Lower lobe of right lung (tissue), 2 donors: ENCODE measurements at regions not wholly inside any gene's neighbourhood (a gene's known extent, or its start where the extent isn't known, plus 50 kb on each side); places are given as distances from the start of the nearest gene placed in this dataset.

Experiments
- ATAC-seq, 2 donors: fragments of 200-7000 bp; cut with Tn5 transposase; one replicate each; pipeline ENCODE4 v1.9.1; 2020 to 2022; ENCODE audit warnings: mild to moderate bottlenecking in 2 of 2, moderate library complexity in 2 of 2
- DNase-seq: peaks from one replicate; pipeline ENCODE4 v3.0.0-alpha.2; 2020
- H3K27ac ChIP-seq: fragments of 200-600 bp; one replicate; pipeline ENCODE4 v1.8.0; 2022
- H3K27me3 ChIP-seq: fragments of 200-600 bp; one replicate; pipeline ENCODE4 v1.8.0; 2022; ENCODE audit warnings: low read depth
- H3K36me3 ChIP-seq: fragments of 200-600 bp; one replicate; pipeline ENCODE4 v1.8.0; 2022; ENCODE audit warnings: mild to moderate bottlenecking
- H3K4me1 ChIP-seq: fragments of 200-600 bp; one replicate; pipeline ENCODE4 v1.8.0; 2022
- H3K4me3 ChIP-seq: fragments of 200-600 bp; one replicate; pipeline ENCODE4 v1.8.0; 2022; ENCODE audit warnings: mild to moderate bottlenecking
- H3K9me3 ChIP-seq: fragments of 200-600 bp; one replicate; pipeline ENCODE4 v1.8.0; 2022
- intact Hi-C: fragments of 100-400 bp; cut with DNase I; formaldehyde crosslinking; loops from one replicate; pipeline ENCODE4 v1.11.0; 2022
- TF ChIP-seq, protein P1 (sequence below): fragments of 200-600 bp; IDR thresholded peaks from one replicate; pipeline ENCODE4 v1.8.0; 2022; ENCODE audit warnings: antibody characterized with exemption, mild to moderate bottlenecking
- donor health status: DM: no; HTN: yes; CAD: no; lungs with severe emphysema.

DNA sequence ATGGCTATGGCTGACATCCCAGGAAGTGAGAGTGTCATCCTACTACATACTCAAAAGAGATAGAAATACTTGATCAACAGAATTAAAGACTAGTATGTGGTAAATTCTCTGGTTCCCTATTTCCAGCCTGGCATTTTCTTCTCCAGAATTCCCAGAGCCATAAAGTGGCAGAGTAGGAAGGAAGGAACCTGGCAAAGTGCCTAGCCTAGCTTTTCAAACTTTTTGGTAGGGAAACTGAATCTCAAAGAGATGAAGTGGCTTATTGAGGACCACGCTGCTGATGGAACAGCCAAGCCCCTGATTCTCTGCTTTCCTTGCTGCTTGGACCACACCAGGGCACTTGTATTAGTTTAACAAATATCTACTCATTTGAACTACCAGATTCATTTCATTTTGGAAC lies 312.4 kb upstream of the RORA start:
- DNase-seq (no peak), ATAC-seq (no peak)
- Histone ChIP-seq H3K36me3 (no peaks in the 10 kb centered on the region), H3K27ac (no peak overlapping the region), H3K4me3 (no peak overlapping the region), H3K4me1 (no peaks in the 10 kb centered on the region), H3K9me3 (no peaks in the 10 kb centered on the region), H3K27me3 (no peaks in the 10 kb centered on the region)
- intact Hi-C loops, result no loop called here
- TF ChIP-seq, protein P1, sequence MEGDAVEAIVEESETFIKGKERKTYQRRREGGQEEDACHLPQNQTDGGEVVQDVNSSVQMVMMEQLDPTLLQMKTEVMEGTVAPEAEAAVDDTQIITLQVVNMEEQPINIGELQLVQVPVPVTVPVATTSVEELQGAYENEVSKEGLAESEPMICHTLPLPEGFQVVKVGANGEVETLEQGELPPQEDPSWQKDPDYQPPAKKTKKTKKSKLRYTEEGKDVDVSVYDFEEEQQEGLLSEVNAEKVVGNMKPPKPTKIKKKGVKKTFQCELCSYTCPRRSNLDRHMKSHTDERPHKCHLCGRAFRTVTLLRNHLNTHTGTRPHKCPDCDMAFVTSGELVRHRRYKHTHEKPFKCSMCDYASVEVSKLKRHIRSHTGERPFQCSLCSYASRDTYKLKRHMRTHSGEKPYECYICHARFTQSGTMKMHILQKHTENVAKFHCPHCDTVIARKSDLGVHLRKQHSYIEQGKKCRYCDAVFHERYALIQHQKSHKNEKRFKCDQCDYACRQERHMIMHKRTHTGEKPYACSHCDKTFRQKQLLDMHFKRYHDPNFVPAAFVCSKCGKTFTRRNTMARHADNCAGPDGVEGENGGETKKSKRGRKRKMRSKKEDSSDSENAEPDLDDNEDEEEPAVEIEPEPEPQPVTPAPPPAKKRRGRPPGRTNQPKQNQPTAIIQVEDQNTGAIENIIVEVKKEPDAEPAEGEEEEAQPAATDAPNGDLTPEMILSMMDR, result no peak

DNA sequence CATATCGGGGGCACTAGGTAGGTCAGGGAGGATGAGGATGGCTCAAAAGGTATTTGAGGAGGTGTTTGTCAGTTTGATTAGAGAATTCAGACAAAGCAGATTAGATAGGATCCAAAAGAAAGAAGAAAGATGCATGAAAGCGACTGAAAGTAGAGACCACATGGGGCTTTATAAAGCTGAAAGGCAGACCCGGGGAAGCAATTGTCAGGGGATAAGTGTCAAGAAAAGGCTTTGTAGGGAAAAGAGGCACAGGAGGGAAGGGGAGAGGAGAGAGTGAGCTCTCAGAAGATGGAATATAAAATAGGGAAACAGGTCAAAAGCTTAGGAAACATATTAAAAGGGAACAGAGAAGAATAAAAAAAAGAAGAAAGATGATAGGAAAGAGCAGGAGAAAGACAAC lies 308.2 kb upstream of the RORA start:
- no peaks in the 10 kb centered on the region for H3K9me3 ChIP-seq
- no peak overlapping the region for H3K27ac ChIP-seq
- no peak for ATAC-seq
- no peaks in the 10 kb centered on the region for H3K27me3 ChIP-seq
- intact Hi-C loops, result no loop called here
- H3K36me3 ChIP-seq, result no peaks in the 10 kb centered on the region
- TF ChIP-seq, protein P1, result no peak
- no peak overlapping the region for H3K4me3 ChIP-seq
- H3K4me1 ChIP-seq, result no peaks in the 10 kb centered on the region
- no peak for DNase-seq

DNA sequence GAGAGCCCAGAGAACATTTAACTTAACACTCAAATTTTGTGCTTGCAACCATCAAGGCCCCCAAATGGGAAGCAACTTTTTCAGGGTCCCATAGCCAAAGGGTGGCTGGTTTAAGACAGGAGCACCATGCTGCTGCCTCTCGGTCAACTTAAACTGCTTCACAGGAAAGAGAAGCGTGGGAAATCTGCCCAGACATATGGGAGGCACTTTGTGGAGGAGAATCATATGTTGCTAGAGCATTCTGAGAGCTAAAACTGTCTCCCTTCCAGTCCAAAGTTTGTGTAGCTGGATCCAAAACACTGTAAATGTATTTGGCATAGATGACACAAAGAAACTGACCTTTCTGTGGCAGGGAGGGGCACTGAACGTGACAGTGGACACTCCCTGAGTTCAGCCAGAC lies 305.9 kb upstream of the RORA start:
- no peaks in the 10 kb centered on the region for H3K36me3 ChIP-seq
- no peaks in the 10 kb centered on the region for H3K4me1 ChIP-seq
- no peak overlapping the region for H3K27ac ChIP-seq
- TF ChIP-seq, protein P1, result no peak
- H3K9me3 ChIP-seq, result no peaks in the 10 kb centered on the region
- ATAC-seq, result no peak
- intact Hi-C loops, result no loop called here
- DNase-seq, result no peak
- H3K27me3 ChIP-seq, result no peaks in the 10 kb centered on the region
- no peak overlapping the region for H3K4me3 ChIP-seq

DNA sequence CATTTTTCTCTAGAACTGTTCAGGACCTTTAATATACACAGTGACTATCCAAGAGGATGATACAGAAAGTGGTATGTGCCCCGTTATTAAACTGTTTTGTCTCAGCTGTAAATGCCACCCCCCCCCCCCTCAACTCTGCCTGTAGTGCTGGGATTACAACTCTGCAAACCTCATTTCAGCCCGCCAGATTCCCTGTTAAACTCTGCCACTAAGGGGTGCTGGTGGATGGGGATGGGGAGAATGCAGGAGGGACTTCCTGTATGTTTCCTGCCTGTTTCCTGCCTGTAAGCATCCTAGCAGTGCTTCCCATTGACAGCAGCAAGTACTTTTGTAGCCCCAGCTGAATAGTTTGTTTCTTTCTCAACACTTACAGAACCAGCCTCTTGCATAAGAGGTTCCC lies 301.7 kb upstream of the RORA start:
- no peaks in the 10 kb centered on the region for H3K4me1 ChIP-seq
- no peaks in the 10 kb centered on the region for H3K36me3 ChIP-seq
- peaks cover 3% of the 10 kb centered on the region for H3K27me3 ChIP-seq
- intact Hi-C loops, result no loop called here
- H3K27ac ChIP-seq, result no peak overlapping the region
- H3K9me3 ChIP-seq, result no peaks in the 10 kb centered on the region
- no peak for DNase-seq
- H3K4me3 ChIP-seq, result no peak overlapping the region
- TF ChIP-seq, protein P1, result no peak
- no peak for ATAC-seq

DNA sequence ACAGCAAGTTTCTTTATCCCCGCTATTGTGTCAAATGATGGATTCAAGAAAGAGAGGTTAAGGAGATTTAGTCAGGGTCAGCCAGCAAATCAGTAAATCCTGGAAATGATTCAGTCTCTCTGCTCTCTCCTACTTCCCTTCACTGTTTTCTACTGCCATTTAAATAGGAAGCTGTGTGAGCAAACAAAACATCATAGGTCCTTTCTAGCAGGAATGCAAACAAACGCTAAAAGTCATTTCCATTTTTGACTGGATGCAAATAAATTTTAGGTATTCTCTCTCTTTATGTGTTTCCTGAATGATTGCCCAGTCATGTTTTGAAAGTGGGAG lies 299.4 kb upstream of the RORA start:
- ATAC-seq, result no peak

More for the DNA sequence above, 299.4 kb upstream of the RORA start:
- Histone ChIP-seq H3K4me1 (no peaks in the 10 kb centered on the region), H3K27me3 (peaks cover 3% of the 10 kb centered on the region), H3K27ac (no peak overlapping the region), H3K36me3 (no peaks in the 10 kb centered on the region), H3K9me3 (no peaks in the 10 kb centered on the region), H3K4me3 (no peak overlapping the region)
- intact Hi-C loops, result no loop called here
- TF ChIP-seq, protein P1, result no peak
- no peak for DNase-seq
